ENCODE measurements at regions not wholly inside any gene's neighbourhood (a gene's known extent, or its start where the extent isn't known, plus 50 kb on each side); places are given as distances from the start of the nearest gene placed in this dataset.

DNA sequence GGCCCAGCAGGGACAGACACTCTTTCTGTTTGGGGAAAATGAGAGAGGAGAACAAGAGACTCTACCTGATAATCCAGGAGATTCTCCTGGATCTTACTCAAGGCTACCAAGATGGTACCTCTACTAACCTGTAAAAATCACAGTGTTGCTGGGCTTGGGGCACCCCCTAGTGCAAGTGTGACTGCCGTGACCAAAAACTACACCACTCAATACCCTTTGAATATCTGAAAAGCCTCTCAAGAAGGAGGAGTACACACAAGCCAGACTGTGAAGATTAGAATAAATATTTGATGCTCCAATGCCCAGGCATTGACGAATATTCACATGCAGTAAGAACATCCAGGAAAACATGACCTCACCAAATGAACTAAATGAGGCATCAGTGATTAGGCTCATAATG, 965.4 kb downstream of the LRFN5 start:
- no peak for DNase-seq (ENCODE audit: low read depth)
- TF ChIP-seq, protein P1, sequence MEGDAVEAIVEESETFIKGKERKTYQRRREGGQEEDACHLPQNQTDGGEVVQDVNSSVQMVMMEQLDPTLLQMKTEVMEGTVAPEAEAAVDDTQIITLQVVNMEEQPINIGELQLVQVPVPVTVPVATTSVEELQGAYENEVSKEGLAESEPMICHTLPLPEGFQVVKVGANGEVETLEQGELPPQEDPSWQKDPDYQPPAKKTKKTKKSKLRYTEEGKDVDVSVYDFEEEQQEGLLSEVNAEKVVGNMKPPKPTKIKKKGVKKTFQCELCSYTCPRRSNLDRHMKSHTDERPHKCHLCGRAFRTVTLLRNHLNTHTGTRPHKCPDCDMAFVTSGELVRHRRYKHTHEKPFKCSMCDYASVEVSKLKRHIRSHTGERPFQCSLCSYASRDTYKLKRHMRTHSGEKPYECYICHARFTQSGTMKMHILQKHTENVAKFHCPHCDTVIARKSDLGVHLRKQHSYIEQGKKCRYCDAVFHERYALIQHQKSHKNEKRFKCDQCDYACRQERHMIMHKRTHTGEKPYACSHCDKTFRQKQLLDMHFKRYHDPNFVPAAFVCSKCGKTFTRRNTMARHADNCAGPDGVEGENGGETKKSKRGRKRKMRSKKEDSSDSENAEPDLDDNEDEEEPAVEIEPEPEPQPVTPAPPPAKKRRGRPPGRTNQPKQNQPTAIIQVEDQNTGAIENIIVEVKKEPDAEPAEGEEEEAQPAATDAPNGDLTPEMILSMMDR (conservative IDR thresholded peaks at IDR 0.05; ENCODE audit: low read depth, low read length): no peak
- H3K4me3 ChIP-seq (ENCODE audit: low read depth, low read length): no peak overlapping the region

DNA sequence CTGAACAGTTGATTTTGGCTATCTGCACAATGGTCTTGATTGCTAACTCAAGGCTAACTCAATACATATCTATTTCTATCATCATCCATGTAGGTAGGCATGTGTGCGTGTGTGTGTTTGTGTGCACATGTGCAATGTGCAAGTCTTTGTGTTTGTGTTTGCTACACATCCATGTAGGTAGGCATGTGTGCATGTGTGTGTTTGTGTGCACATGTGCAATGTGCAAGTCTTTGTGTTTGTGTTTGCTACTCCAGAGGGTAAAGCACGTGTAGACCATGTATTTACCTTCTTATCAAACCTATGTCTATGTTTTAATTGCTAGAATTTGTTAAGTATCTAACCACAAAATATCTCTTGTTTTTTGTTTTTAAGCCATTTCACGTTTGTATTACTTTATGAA, 962.6 kb downstream of the LRFN5 start:
- H3K4me3 ChIP-seq (ENCODE audit: low read depth, low read length): no peak overlapping the region
- no peak for DNase-seq (ENCODE audit: low read depth)
- TF ChIP-seq, protein P1 (conservative IDR thresholded peaks at IDR 0.05; ENCODE audit: low read depth, low read length): no peak

DNA sequence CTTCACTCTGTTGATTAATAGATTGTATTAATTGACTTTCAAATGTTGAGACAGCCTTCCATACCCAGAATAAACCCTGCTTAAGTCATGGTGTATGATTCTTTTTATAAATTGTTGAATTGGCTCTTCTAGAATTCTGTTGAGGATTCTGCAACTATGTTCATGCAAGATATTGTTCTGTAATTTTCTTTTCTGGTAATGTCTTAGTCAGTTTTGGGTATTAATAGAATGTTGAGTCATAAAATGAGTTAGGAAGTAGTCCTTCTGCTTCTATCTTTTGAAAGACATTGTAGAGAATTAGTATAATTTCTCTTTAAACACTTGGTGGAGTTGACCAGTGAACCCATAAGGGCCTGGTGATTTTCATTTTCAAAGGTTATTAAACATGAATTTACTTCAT, 958.9 kb downstream of the LRFN5 start:
- no peak for DNase-seq (ENCODE audit: low read depth)
- TF ChIP-seq, protein P1 (conservative IDR thresholded peaks at IDR 0.05; ENCODE audit: low read depth, low read length): no peak

DNA sequence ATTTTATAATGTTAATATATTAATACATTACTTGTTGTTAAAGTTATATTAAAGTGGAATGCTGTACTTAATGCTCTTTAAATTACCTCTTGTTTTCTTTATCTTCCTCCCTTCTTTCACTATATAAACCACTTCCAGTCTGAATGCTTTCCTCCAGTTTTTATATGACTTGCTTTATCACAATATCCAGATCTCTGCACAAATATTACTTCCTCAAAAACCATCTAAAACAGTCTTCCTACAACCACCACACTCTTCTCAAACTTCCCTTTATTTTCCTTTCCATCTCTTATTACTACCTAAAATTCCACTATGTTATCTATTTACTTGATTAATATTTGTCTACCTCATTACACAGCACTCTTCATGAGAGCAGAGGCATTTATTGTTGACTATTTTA, 956.6 kb downstream of the LRFN5 start:
- no peak overlapping the region for H3K4me3 ChIP-seq (ENCODE audit: low read depth, low read length)
- DNase-seq (ENCODE audit: low read depth): no peak
- TF ChIP-seq, protein P1 (conservative IDR thresholded peaks at IDR 0.05; ENCODE audit: low read depth, low read length): no peak

More for the DNA sequence above, 958.9 kb downstream of the LRFN5 start:
- no peak overlapping the region for H3K4me3 ChIP-seq (ENCODE audit: low read depth, low read length)

DNA sequence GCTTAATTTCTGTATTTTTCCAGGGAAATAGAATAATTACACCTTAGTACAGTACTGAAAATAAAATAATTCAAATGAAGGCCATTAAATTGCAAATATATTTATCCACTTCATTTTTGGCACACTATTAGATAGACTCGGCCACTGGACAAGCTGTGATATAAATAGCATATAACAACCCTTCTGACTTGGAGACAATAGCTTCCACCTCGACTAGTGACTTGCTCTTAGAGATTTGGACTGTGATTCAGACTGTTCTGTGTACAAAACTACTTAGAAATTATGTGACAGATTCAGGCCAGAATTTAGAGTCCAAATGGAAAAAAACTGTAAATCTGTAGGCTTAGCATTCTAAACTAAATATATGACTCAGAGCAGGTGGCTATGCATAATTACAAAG, 949.9 kb downstream of the LRFN5 start:
- H3K4me3 ChIP-seq (ENCODE audit: low read depth, low read length): no peak overlapping the region
- no peak for DNase-seq (ENCODE audit: low read depth)
- TF ChIP-seq, protein P1 (conservative IDR thresholded peaks at IDR 0.05; ENCODE audit: low read depth, low read length): no peak

DNA sequence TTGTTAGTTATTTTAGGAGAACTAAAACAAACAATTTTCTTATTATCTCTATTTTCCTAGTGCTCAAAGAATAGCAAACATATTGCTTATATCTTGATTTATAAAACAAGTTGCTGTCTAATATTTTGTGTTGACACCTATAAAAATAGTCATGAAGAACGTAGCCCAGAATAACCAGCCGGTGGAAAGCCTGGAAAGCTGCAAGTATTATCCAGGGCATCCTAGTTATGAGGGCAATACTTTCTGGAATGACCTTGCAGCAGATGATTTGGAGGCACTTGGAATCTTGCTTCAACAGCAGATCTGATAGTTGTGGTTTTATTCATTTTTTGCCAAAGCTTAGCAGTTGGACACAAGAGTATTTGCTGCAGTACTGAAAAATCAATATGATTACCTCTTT, 948.7 kb downstream of the LRFN5 start:
- TF ChIP-seq, protein P1 (conservative IDR thresholded peaks at IDR 0.05; ENCODE audit: low read depth, low read length): no peak

DNA sequence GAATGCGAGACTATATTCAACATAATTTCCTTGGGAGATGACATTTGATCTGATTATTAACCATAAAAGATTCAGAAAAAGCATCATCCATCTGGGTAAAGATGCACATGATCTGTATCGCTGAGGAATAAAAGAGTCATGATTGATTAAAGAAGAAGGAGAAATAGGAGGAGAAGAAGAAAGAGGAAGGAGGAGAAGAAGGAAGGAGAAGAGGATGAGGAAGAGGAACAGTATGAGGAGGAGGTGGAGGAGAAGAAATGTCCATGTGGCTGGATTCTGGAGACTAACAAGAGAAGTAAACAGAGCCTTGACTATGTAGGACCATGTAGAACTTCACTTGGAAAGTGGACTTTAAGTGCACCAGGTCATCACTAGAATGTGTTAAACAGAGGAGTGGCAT, 947.4 kb downstream of the LRFN5 start:
- no peak overlapping the region for H3K4me3 ChIP-seq (ENCODE audit: low read depth, low read length)
- TF ChIP-seq, protein P1 (conservative IDR thresholded peaks at IDR 0.05; ENCODE audit: low read depth, low read length): no peak
- no peak for DNase-seq (ENCODE audit: low read depth)

More for the DNA sequence above, 948.7 kb downstream of the LRFN5 start:
- no peak for DNase-seq (ENCODE audit: low read depth)
- H3K4me3 ChIP-seq (ENCODE audit: low read depth, low read length): no peak overlapping the region

All from choroid plexus epithelial cell (primary cell).